RWPE1 (cell line): ENCODE measurements at regions not wholly inside any gene's neighbourhood (a gene's known extent, or its start where the extent isn't known, plus 50 kb on each side); places are given as distances from the start of the nearest gene placed in this dataset.

ENCODE experiments used
- CTCF ChIA-PET: fragments of 350-600 bp; sonication (Branson Sonifier 250); formaldehyde crosslinking; extraction: SDS; loops from one replicate; lab custom pipeline; 2021; lab: Yijun Ruan, JAX
- POLR2A ChIA-PET: fragments of 400-600 bp; formaldehyde crosslinking; extraction: SDS; loops from one replicate; lab custom pipeline; 2020; ENCODE audit warnings: antibody characterized with exemption; ENCODE audit not compliant: low non-redundant PET; lab: Yijun Ruan, JAX
- DNase-seq: peaks from one replicate; pipeline ENCODE4 v3.0.0; 2012; ENCODE audit warnings: low spot score
- H3K27ac ChIP-seq: fragments of 450-650 bp; 2 replicates; pipeline ENCODE4 v1.5.1; 2017
- TF ChIP-seq, protein P1 (sequence below): fragments of 450-650 bp; conservative IDR thresholded peaks from 2 replicates; pipeline ENCODE4 v1.5.1; 2017; ENCODE audit warnings: low read depth, mild to moderate bottlenecking

- TF ChIP-seq, protein P1, sequence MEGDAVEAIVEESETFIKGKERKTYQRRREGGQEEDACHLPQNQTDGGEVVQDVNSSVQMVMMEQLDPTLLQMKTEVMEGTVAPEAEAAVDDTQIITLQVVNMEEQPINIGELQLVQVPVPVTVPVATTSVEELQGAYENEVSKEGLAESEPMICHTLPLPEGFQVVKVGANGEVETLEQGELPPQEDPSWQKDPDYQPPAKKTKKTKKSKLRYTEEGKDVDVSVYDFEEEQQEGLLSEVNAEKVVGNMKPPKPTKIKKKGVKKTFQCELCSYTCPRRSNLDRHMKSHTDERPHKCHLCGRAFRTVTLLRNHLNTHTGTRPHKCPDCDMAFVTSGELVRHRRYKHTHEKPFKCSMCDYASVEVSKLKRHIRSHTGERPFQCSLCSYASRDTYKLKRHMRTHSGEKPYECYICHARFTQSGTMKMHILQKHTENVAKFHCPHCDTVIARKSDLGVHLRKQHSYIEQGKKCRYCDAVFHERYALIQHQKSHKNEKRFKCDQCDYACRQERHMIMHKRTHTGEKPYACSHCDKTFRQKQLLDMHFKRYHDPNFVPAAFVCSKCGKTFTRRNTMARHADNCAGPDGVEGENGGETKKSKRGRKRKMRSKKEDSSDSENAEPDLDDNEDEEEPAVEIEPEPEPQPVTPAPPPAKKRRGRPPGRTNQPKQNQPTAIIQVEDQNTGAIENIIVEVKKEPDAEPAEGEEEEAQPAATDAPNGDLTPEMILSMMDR: no peak
- ChIA-PET POLR2A (no interaction called here), CTCF (no interaction called here)
- H3K27ac ChIP-seq: no peak overlapping the region
- DNase-seq: no peak
These were observed 111.0 kb downstream of the TBXT start for GRCh38 chr6:166056637-166057036.

DNA sequence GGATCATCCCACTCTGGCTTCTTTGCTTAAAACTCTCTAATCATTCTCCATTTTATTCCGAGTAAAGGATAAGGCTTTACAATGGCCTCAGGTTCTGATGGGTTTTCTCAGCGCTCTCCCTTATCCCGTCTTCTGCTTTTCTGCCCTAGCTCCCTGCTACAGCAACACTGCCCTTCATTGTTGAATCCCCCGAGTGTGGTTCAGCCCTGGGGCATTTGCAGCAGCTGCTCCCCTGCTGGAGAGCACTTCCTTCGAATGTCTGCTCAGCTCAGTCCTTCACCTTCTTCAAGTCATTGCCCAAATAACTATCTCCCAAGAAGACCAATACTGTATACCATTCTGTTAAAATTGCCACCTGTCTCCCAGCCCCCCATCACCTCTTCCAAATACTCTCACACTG is 111.8 kb downstream of the TBXT start:
- no peak overlapping the region for H3K27ac ChIP-seq
- CTCF ChIA-PET: interaction anchor here (0.6 kb wide), 1 partner anchor 758 kb away, joined by 3 read pairs; no protein-coding TSS in a partner anchor
- POLR2A ChIA-PET: no interaction called here
- TF ChIP-seq, protein P1: no peak
- no peak for DNase-seq

DNA sequence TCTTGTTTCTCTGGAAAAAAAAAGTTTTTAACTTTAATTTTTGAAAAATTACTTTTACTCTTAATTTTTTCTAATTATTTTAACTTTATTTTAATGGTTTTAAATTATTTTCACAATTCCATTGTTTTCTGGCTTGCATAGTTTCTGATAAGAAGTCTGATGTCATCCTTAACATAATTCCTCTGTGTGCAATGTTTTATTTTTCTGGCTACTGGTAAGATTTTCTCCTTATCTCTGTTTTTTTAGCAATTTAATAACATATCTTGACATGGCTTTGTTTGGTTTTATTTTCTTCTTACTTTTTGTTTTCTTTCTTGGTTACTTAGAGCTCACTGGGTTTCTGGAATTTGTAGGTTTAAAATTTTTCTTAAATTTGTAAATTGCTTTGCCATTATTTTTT is 114.8 kb downstream of the TBXT start:
- TF ChIP-seq, protein P1: no peak
- DNase-seq: no peak
- POLR2A ChIA-PET: no interaction called here
- H3K27ac ChIP-seq: no peak overlapping the region
- CTCF ChIA-PET: no interaction called here

DNA sequence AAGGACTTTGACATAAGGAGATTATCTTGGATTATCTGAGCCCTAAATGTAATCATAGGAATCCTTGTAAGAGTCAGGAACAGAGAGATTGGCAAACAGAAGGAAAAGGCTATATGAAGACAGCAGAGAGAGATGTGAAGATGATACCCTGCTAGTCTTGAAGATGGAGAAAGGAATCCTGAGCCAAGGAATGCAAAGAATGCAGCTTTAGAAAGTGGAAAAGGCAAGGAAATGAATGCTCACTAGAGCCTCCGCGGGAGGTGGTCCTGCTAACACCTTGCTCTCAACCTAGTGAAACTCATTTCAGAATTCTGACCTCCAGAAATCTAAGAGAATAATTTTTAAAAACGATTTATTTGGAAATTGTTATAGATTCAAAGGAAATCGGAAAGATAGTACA is 117.1 kb downstream of the TBXT start:
- H3K27ac ChIP-seq: no peak overlapping the region
- DNase-seq: no peak
- ChIA-PET POLR2A (no interaction called here), CTCF (no interaction called here)
- TF ChIP-seq, protein P1: no peak

GRCh38 chr6:166046982-166047381 is 120.7 kb downstream of the TBXT start:
- H3K27ac ChIP-seq: no peak overlapping the region
- DNase-seq: no peak
- CTCF ChIA-PET: interaction anchor here (0.6 kb wide), 1 partner anchor 15 kb away, joined by 7 read pairs; no protein-coding TSS in a partner anchor

DNA sequence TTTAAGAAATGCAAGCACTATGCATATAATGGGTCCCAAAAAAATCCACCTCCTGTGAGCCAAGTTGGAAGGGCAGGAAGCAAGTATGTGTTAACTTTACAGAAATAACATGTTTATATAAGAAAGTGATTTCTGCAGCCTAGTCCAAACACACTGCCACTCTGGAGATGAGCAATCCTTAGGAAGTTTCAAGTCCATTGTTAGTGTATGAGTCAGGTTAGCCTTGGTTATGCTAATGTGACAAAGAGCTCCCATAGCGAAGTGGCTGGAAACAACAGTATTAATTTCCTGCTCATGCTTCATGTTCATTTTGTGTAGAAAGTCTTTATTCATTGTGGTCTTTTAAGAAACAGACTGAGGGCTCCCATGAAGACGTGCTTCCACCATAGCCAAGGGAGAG is 121.4 kb downstream of the TBXT start:
- ChIA-PET POLR2A (no interaction called here), CTCF (interaction anchor here (0.6 kb wide), 1 partner anchor 14 kb away, joined by 7 read pairs; no protein-coding TSS in a partner anchor)
- TF ChIP-seq, protein P1: no peak
- no peak overlapping the region for H3K27ac ChIP-seq
- peak; percentile 56 for DNase-seq

More at GRCh38 chr6:166046982-166047381, 120.7 kb downstream of the TBXT start:
- POLR2A ChIA-PET: no interaction called here
- TF ChIP-seq, protein P1: no peak
